Embryonic facial prominence (tissue), 1 donor: ENCODE measurements at regions not wholly inside any gene's neighbourhood (a gene's known extent, or its start where the extent isn't known, plus 50 kb on each side); places are given as distances from the start of the nearest gene placed in this dataset.
"Not testable (repeated sequence)": the region's sequence is repeated elsewhere in the genome, so short reads cannot be mapped to it uniquely, and the experiment has no call there.

ENCODE experiments used
- DNase-seq: peaks from one replicate; pipeline ENCODE4 v3.0.0-alpha.2; 2016; ENCODE audit errors: extremely low spot score

DNA sequence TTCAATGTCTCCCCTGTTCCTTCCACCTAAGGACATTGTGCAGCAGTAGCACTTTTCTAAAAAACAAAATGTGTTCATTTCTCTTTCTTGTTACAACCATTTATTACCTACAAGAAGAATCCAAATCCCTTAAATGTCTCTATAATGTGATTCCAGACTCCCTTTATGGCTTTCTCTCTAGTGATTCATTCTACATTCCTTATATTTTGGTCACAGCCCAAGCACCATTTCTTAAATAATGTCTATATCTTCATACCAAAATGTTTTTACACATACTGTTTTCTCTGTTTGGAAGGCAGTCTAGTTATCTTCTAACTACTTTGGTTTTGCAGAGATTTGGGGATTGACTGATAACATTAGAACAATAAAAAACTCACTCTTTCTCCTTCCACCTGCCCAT, 1037.3 kb upstream of the FLRT2 start:
- DNase-seq: no peak

GRCh38 chr14:84493779-84494178, 1036.2 kb upstream of the FLRT2 start:
- DNase-seq: no peak

GRCh38 chr14:84496677-84497076, 1033.3 kb upstream of the FLRT2 start:
- DNase-seq: no peak

DNA sequence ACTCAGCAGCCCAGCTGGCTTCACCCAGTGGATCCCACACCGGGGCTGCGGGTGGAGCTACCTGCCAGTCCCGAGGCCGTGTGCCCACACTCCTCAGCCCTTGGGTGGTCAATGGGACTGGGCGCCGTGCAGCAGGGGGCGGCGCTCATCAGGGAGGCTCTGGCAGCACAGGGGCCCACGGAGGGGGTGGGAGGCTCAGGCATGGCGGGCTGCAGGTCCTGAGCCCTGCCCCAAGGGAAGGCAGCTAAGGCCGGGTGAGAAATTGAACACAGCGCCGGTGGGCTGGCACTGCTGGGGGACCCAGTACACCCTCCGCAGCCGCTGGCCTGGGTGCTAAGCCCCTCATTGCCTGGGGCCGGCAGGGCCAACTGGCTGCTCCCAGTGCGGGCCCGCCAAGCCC, 1017.1 kb upstream of the FLRT2 start:
- DNase-seq: not testable (repeated sequence)

DNA sequence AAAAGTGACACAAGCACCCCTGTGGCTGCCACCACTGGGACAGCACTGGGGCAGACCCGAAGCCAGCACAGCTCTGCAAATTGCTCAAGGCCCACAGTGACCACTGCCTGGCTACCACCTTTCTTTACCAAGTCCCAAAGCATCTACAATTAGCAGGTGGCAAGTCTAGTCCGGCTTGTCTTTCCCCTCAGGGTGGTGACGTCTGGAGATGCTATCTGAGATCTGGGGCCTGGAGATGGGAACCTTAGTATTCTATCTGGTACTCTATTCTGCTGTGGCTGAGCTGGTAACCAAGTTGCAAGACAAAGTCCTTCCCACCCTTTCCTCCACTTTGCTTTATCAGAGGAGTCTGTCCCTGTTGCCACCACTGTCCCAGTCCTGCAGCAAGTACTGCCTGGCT, 1010.1 kb upstream of the FLRT2 start:
- DNase-seq: no peak

DNA sequence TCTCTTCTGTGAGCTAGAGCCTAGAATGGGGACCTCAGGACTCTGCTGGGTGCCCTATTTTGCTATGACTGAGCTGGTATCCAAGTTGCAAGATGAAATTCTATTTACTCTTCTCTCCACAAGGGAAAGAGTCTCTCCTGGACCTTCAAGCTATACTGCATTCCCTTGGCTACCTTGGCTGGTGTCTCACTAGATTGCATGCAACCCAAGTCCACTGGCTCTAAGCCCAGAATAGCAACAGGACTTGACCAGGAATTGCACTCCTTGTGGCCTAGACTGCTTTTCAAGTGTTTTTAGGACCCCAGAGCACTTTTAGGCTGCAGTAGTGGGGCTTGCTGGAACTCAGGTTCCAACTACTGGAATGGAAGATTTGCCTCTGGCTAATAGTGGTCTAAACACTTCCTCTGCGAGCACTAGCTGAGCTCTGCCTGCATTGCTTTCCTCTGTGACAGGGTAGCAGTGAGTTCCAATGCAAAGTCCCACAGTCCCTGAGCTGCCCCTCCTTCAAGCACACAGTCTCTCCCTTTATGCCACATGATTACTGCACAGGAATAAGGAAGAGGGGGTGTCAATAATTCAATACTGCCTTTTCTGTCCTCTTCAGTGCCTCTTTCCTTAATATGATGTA, 1009.1 kb upstream of the FLRT2 start:
- no peak for DNase-seq

DNA sequence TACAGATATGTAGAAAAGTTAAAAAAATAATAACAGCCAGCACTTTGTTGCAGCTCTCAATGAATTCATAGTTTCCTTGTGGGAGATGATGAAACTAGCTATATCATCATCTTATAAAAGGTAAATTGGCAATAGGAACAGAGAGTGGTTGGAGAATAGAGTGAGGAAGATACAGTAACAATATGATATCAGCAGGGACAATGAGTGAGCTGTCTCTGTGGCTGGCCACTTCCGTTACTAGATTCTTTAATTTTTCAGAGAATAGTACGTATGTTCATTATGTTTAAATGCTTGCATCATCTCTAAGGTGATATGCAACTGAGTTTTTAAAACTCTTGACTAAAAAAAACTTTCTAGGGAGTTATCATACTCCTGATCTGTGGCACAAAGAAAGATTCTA, 1006.2 kb upstream of the FLRT2 start:
- no peak for DNase-seq

DNA sequence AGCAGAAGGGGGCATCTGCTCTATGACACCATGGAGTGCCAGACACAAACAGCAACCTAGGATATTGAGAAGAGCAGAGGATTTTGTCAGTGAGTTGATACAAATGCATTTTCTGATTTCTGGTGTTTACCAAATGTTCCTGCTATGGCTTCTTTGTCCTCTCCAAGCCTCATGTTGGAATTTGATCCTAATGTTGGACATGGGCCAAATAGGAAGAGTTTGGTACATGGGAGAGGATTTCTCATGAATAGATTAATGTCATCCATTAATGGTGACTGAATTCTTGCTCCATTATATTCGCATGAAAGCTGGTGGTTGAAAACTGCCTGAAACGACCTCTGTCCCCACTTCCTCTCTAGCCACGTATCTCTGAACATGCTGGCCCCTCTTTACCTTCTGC, 1002.2 kb upstream of the FLRT2 start:
- no peak for DNase-seq

- DNase-seq: no peak
These were observed 997.9 kb upstream of the FLRT2 start for GRCh38 chr14:84532016-84532415.

DNA sequence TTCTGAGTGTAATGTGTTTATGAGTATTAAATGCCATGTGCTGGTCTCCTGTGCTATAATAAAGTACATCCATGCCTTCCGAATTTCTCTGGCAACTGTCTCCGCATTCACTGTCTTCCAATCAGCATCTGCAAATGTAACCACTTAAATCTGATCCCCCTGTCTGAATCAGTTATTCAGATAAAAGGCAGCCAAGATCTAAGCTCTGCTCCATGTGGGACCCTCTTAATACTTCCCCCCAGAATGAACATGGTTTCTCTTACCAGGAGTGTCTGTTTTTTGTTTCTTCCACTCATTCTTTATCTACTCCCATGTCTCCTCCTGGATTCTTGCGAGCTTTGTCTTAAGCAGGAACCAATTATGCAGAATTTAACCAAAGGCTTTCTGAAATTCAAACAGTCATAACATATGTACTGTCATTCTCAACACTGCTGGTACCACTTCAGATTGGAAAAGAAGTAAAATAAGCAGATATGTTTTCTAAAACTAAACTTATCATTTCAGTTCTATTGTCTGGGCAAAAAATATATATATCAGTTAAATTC, 996.7 kb upstream of the FLRT2 start:
- DNase-seq: peak; percentile 46

DNA sequence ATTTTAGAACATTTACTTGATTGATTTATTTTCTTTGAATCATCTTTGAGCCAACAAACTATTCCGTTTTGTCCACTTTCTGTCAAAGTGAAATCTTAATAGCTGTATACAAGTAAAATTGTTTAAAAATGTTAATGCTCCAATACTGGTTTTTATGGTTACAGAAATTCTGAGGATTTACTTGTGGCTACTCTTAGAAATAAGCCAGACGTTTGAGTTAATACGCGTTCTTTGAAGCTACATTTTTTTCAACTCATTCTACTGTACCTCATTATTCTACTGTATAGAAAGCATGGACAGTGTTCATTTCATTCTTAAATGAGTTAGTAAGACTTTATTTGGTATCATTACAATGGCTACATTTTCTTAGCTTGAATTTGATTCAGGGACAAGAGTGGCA, 996.2 kb upstream of the FLRT2 start:
- no peak for DNase-seq

GRCh38 chr14:84535484-84535883, 994.5 kb upstream of the FLRT2 start:
- DNase-seq: no peak

- DNase-seq: no peak
These were observed 994.0 kb upstream of the FLRT2 start for GRCh38 chr14:84535976-84536375.

GRCh38 chr14:84541018-84541417, 988.9 kb upstream of the FLRT2 start:
- no peak for DNase-seq

DNA sequence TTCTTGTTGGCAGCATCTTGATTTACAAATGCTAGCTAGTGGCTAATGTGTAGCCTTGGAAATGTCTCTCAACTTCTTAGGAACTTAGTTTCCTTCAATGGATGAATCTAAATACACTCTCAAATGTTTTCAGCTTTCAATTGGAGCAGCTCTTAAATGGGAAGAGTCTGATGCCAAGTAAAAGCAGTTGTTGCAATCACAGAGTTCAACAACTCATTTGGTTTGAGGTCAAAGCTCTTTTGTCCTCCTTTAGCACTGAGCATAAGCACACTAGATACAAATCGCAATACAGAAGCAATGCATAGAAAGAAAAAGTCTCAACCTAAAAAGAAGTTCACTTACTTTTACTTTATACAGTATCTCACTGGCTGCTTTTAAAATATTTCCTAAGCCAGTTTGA, 986.1 kb upstream of the FLRT2 start:
- DNase-seq: no peak

DNA sequence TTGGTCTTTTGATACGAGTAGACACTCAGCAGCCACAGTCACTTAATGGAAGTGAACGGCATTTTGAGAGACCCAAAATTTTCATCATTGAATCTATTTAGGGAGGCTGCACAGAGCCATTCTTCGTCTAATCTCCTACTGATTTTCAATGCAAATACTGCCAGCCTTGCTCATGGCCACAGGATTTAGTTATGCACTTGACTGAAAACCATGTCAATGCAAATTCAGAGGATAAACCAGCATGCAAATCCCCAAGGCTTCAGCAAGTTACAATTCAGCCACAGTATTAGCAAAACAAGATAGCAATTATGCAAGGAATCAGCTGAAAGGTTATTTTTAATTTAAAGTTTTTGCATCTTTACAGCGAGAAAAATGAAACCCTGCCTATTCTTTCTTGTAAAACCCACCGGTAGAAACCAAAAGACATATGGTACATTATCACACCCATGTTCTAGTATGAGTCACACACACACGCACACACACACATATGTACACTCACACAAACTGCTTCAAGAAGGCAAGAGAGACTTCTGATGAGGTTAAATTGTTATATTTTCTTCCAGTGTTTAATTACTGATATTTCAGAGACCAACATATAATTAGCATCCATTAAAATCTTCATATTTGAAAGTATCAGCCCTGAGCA, 985.3 kb upstream of the FLRT2 start:
- DNase-seq: no peak

DNA sequence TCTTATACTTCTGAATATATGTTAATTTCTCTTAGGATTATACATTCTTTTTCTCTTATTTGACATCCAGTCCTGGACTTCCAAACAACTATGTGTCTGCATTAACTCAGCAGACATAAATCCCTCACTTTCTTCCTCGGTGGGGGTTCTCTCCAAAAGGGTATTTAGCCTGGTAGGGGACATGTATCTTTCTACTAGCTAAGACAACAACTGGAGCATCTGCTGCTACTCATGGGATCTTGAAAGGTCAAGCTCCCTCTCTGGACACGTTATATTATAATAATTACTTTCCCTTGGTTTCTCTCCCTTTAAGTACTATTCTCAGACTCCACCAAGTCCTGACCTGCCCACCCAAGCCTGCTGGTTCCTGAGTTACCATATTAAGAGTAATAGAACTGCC, 983.7 kb upstream of the FLRT2 start:
- DNase-seq: no peak

DNA sequence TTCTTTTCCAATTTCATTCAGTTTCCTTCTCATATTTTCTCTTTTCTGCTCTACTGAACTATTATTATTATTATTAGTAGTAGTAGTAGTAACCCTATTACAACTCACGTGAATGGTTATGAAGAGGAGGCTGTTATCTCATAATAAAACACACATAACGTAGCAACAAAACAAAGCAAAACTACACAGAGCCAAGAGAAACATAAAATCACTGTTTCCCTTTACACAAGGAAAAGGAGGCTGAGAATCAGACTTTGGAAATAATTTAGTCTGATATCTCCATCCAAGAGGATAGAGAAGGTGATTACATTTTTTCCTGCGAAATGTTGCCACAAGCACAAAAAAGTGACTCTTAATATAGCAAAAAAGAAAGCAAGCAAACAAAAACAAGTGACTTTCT, 975.8 kb upstream of the FLRT2 start:
- DNase-seq: no peak

GRCh38 chr14:84555493-84555892, 974.5 kb upstream of the FLRT2 start:
- DNase-seq: no peak

- DNase-seq: no peak
These were observed 963.8 kb upstream of the FLRT2 start for GRCh38 chr14:84566109-84566508.

DNA sequence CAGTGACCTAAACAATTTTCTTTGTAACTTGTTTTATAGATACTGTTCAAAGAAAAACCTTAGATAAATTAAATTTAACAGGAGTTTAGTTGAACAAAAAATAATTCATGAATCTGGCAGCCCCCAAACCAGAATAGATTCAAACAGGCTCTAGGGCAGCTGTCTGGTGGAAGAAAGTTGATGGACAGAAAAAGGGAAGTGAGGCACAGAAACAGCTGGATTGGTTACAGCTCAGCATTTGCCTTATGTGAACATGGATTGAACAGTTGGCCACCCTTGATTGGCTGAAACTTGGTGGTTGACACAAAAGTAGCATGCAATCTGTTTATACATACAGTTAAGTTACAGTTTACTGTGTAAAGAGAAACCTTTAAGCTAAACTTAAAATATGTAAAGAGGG, 954.3 kb upstream of the FLRT2 start:
- no peak for DNase-seq

GRCh38 chr14:84579292-84579691, 950.7 kb upstream of the FLRT2 start:
- no peak for DNase-seq

DNA sequence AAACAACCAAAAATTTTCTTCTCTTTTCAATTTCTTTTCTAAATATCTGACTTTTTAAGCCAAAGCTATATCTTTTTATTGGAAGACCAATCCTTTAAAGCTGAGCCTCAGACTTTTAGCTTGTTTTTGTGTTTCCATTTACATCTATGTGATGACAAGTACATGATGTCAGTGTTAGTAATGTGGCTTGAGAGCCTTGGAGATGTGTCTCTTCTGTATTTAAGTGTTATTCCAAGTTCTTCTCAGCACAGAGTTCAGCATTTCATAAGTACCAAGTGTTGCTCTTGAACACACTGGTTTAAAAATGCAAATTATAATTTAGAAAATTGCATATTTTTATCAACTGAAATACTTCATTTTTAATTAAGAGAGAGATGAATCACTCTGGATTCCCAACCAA, 948.9 kb upstream of the FLRT2 start:
- no peak for DNase-seq

DNA sequence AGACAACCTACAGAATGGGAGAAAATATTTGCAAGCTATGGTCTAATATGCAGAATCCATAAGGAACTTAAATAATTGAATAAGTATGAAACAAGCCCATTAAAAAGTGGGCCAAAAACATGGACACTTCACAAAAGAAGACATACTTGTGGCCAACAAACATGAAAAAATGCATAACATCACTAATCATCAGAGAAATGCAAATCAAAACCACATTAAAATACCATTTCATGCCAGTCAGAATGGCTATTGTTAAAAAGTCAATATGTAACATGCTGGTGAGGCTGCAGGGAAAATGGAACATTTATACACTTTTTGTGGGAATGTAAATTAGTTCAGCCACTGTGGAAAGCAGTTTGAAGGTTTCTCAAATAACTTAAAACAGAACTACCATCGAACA, 945.4 kb upstream of the FLRT2 start:
- no peak for DNase-seq
